DMS53 (cell line): ENCODE measurements at regions not wholly inside any gene's neighbourhood (a gene's known extent, or its start where the extent isn't known, plus 50 kb on each side); places are given as distances from the start of the nearest gene placed in this dataset.
"Not testable (repeated sequence)": the region's sequence is repeated elsewhere in the genome, so short reads cannot be mapped to it uniquely, and the experiment has no call there.

Source experiments
- DNase-seq: peaks from one replicate; lab custom pipeline; 2025; lab: John Stamatoyannopoulos, UW

DNA sequence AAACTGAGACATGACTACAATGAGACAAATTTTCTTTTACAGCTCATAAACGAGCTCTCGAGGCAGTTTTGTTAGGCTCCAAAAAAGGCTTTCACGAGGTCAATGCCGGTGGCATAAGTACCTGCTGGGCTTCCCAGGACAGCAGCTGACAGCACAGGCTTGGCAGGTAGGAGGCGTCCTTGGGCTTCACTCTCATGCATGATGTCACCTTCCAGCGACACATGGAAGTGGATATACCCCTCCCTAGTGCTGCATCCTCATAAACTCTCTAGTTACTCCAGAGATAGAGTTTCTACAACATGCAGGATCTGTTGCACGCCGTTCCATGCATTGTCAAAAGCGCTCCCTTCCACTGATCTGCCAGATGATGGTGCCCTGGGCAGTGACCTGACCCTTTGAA is 112.5 kb upstream of the PAXBP1 start:
- DNase-seq: peak; percentile 17

DNA sequence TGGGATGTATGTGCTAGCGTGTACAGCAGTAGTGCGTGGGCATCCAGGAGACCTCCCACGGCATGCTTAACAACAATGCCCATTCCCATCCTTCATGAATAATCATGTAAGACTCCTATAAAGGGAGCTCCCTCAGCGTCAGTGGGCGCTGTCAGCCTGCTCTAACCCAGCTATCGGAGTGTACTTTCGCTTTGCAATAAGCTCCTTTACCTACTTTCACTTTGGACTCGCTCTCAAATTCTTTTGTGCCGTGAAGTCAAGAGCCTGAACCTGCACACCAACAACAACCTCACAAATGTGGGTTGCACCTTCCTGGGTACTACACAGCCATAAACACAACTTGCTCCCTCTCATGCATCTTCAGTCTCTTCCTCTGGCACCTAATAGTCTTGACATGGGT is 114.8 kb upstream of the PAXBP1 start:
- peak; percentile 41 for DNase-seq

DNA sequence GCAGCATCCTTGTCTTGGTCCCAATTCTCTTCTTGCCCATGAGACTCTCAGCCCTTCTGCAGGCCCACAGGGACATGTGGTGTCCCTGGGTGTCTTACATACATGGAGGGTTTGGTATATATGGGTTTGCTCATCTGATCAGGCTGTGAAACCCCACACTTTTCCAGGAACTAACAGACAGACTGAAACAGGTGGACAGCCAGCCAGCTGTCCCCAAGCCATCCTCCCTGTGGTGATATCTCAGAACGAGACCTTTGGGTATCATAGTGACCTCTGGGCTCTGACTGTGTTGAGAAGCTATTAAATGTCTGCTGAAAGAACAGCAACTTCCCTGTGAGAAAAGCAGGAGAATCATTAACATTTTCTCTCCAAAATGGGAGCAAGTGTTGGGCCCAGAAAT is 115.5 kb upstream of the PAXBP1 start:
- no peak for DNase-seq

DNA sequence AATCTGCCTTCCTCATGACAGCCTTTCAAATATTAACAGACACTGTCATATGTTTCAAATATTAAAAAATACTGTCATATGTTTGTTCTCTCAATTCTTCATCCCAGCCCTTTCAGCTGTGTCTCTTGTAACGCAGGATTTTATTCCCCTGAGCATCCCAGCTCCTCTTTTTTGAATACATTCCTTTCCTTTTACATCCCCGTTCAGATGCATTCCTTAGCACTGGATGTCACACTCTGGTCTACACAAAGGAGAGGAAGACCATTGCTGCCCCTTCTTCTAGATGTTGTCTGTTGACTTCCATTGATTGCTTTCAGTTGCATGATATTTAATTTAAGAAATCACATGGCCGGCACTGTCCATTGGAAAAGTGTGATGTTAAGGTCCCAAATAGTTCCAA is 117.4 kb upstream of the PAXBP1 start:
- no peak for DNase-seq

DNA sequence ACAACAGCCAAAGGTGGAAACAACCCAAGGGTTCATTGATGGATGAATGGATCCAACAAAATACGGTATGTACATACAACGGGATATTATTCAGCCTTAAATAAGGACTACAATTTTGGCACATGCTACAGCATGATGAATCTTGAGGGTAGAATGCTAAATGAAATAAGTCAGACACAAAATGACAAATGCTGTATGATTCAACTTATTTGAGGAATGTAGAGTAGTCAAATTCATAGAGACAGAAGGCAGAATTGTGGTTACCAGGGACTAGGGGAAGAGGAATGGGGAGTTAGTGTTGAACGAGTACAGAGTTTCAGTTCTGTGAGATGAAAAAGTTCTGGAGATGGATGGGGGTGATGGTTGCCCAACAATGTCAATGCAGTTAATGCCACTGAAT is 118.0 kb upstream of the PAXBP1 start:
- DNase-seq: no peak

DNA sequence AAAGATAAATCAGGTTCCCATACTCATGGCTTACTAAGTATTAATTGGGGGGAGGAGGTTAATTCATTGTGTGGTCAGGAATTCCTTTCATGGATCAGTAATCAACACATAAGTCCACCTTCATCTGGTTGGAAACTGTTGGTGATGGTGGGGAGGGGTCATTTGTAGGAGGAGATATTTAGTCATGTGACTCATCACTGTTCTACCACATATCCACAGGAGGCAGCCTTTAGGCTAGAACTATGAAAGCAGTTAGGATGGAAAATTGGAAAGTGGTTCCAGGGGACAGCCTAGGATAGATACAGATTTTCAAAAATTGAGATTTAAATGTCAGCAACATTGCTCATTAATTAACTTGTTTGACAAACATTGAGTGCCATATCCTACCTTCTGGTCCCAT is 122.8 kb upstream of the PAXBP1 start:
- DNase-seq: no peak

DNA sequence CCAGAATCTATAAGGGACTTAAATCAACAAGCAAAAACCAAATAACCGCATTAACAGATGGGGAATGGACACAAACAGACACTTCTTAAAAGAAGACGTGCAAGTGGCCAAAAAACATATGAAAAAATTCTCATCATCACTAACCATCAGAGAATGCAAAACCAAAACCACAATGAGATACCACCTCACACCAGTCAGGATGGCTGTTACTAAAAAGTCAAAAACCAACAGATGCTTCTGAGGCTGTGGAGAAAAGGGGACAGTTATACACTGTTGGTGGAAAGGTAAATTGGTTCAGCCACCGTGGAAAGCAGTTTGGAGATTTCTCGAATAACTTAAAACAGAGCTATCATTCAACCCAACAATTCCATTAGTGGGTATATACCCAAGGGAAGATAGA is 124.9 kb upstream of the OLIG2 start:
- DNase-seq: no peak

DNA sequence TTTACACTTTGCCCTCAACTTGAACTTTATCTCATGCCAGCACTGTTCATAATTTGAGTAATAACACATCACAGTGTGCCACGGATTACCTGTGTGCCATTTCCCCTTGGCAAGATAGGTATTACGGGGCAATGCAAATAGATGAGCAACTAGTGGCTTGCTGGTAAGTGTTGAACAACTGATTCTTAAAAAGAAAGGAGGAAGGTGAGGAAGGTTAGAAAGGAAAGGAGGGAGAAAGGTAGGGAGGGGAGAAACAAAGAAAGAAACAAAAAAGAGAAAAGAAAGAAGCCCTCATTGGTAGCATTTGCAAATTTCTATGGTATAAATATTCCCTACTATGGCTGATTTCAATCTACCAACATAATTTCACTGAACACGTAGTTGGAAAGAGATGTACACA is 118.2 kb upstream of the OLIG2 start:
- no peak for DNase-seq

DNA sequence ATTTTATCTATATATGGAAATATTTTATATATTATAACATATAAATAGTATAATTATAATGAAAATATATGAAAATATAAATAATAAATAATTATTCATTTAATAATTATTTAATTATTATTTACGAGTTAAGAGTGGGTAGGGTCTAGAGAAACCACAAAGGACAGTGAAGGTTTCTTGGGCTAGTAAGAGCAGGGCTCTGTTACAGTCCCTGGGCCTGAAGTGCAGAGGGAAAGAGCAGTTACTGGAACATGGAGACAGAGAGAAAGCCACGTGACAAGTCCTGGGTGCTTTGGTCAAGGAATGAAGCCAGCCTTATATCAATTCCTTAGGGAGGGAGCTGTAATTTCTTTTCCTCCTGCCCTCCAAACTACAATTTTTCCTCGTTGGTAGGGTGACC is 117.2 kb upstream of the OLIG2 start:
- no peak for DNase-seq

DNA sequence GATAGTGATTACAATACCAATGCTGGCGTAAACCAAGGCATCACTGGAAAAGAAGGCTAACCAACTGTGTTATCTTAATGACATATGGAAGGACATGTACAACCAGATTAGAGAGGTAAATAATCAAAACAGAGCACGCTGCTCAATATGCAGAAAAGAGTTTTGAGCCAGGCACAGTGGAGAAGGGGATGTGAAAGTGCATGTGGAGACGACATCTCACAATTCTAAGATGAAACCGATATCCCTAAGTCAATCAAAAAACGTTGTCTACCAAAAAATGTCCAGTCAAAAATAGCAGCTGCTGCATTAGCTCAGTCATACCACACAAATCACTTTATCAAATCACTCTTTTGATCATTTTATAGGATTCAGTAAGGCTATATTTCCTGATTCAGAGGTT is 116.3 kb upstream of the OLIG2 start:
- DNase-seq: no peak

DNA sequence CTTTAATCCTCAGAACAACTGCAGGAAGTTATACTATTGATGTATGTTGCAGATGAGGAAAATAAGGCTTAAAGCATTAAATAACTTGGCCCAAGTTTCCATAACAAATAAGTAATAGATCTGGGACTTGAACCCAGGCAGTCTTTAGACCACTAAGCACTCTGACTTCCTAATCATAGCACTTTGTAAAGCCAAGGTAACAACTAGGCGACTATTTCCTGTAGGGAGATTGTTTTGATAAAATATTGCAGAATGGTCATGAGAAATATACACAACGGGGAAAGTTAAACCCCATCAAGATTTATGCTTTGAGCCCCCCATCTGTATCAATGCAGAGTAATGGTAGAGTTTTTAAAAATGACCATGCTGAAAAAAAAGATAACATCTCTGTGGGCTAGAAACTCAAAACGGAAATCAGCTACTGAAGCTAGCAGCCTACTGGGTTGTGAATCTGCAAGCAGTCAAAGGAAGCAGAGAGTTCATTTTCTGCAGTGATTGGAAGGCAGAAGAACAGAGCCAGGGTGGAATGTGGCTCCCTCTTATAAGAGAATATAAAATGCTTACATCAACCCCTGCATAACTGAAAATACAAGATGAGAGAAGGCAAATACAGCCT is 111.2 kb upstream of the OLIG2 start:
- no peak for DNase-seq

DNA sequence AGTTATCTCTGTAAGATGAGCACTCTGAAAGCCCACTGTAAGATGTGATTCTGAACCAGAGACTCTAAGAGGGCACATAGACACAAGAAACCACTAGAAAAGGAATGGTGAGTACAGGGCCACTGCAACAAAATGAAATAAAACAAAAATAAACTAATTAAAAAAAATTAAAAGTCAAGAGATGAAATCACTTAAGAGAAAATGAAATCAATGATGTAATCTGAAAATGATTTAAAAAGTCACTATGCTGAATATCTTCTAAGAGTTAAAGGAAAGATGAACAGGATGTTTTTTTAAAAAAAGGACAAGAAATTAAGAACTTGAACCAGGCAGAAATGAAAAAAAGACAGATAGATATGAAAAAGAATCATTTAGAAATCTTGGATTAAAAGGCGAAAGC is 110.6 kb upstream of the OLIG2 start:
- DNase-seq: no peak

DNA sequence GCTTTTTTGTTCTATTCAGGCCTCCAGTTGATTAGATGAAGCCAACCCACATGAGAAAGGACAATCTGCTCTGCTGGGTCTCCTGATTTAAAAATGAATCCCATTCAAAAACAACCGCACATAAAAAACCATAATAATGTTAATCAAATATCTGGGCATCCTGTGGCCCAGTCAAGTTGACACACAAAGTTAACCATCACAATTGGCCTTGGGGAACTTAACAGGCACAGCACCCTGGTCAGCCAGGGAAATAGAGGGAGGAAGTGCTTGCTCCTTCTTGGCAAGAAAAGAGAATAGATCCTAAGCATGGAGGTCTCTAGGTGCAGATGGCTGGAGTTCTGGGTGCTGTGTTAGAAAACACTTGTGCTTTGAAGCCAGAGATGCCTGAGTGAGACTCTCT is 109.6 kb upstream of the OLIG2 start:
- no peak for DNase-seq

DNA sequence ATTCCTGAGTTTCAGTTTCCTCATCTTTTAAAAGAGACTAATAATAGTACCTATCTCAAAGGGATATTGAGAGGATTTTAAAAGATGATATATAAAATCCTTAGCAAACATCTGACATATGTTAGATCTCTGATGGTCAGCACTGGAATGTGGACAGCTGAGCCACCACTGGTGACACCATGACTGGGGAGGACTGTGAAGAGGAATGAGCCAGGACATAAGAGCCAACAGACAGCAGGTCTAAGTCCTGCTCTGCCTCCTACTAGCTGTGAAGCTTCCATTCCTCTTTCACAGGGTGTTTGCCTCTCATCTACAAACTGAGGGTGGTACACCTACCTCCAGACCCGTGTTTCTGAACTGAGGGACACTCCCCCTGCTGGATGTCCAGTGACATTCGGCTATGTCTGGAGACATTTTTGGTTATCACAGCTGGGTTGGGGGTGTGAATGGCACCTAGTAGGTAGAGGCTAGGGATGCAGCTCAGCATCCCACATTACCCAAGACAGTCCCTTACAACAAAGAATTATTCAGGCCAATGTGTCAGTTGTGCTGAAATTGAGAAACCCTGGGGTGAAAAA is 109.1 kb upstream of the OLIG2 start:
- peak; percentile 27 for DNase-seq

DNA sequence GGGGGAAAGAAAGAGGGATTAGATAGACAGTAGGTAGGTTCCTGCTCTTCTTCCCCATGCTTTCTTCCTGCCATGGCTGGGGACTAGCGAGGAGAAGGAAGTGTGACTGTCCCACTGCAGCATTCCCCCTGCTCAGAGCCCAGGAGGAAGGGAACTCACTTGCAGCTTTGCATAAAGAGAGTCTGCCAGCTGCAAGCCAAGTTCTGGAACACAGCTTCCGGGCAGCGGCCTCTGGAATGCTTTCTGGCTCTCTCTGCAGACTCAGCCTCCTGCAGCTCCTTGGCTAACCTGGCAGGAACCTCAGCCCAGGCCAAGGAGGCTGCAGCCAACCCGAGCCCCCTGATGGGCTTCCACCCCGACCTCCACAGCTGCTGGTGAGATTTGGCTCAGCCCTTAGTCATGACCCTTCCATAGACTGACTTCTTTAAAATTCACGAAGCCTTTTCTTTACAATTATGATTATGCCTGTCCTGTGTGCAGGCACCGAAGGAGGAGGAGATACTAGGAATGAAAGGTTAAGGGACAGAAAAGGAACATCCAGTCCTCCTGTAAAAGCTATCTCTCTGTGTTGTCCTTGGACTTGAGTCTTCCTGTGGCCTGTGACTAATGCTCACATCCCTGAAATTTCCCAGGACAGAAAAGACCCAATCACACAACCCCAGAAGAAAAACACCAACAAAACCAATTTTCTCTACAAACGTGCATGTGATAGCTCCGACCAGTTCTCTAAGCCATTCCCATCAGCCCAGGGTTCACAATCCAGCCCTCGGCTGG is 108.2 kb upstream of the OLIG2 start:
- DNase-seq: no peak

DNA sequence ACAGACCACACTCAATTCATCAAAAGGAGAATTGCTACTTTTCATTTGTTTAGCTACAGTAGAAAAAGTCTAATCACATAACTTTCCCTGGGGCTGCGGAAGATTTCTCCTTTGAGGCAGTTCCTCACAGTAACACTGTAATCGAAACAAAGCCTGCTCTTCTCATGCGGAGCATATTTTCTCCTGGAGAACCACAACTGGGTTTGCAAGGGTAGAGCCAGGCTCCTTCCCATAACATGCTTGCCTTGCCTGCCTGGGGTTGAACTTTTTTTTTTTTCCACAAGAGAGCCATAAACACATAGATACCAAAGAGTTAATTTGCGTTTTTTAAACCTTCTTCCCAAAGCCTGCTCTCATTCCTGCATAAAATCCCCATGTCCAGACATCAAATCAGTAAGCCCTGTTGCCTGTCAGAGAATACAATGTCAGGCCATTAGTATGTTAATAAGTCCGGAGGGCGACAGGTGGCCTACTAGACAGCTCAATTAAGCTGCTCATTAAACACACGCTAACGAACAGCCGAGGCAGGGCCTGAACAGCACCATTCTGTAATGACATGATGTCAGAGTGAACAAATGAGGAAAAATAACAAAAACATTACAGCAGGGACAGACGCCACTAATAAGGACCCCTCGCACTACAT is 107.1 kb upstream of the OLIG2 start:
- DNase-seq: no peak

DNA sequence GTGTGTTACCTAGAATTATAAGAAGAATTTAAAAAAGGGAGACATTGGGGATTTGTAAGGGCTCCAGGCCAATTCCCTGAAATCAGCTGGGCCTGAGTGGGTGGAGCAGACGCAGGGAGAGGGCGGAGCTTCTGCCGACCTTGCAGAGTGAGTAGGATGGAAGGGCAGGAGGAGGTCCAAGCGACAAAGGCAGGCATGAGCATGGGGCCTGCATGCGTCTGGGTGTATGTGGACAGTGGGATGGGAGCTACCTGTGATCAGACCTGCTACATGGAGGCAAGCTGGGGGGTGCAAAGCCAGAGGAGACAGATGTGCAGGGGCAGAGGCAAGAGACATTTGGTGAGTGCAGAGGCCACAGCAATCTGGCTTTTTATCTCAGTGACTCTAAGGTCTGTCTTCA is 105.3 kb upstream of the OLIG2 start:
- DNase-seq: no peak

DNA sequence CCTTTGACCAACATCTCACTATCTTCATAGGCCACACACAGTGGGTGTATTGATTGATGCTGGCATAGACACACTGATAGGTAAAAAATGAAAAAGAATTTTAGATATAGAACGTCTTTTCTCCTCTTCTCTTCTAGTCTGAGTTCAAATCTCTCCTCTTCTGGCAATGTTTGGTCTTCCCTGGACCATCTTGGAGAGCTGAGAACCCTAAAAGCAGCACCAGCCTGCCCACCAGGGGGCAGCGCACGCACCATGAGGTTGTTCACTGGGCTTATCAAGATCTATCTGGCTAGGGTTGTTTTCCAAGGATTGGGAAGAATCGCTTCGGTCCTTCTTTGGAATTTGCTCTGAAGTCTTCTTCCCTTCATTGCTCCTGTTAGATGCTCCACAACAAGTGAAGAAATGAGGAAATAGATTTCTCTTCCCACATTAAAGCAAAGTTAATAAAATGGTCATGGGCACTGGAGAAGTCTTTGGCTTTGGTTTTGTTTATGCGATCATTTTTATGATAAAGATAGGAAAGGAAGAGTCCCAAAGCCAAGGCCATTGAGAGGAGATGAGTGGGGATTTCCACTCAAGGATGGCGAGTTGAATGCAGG is 104.0 kb upstream of the OLIG2 start:
- peak; percentile 46 for DNase-seq

DNA sequence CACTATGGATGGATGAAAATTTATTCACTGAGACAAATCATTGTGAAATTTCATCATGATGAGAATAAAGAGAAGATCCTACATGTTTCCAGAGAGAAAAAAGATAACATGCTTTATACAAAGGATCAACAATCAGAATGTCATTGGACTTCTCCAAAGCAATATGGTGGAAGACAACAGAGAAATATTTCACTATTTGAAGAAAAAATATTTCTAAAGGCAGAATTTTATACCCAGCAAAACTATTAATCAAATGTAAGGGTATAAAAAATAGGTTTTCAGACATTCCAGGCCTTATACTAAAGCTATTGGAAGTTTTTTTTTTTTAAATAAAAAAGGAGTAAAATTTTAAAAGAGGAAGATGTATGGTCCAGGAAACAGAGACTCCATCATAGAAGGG is 100.6 kb upstream of the OLIG2 start:
- no peak for DNase-seq

DNA sequence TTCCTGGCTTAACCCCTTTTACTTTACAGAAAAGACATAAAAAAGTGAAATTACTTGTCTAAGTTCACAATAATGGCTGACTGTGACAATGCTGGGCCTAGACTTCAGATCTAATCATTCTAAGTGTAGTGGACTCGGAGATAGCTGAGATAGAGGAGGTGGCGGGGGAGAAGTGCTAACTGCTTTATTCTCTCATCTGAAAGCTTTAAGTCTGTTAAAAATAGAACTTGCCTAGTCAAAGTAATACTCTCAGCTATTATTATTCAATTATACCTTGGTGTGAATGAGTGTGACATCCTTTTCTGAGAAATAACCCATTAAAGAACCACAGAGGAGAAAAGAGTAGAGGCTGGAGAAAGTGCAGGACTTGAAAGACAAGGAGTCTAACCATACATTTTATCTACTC is 96.1 kb upstream of the OLIG2 start:
- DNase-seq: no peak

DNA sequence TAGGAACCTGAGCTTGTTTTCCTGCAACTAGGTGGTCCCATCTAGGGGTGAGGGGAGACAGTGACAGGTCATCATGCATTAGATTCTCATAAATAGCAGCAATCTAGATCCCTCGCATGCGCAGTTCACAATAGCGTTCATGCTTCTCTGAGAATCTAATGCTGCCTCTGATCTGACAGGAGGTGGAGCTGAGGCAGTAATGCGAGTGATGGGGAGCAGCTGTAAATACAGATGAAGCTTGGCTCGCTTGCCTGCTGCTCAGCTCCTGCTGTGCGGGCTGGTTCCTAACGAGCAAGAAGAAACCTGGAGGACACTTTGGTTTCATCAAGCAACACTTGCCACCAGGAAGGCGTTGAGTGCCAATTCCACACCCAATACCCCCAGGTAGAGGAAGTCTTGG is 95.1 kb upstream of the OLIG2 start:
- DNase-seq: no peak

DNA sequence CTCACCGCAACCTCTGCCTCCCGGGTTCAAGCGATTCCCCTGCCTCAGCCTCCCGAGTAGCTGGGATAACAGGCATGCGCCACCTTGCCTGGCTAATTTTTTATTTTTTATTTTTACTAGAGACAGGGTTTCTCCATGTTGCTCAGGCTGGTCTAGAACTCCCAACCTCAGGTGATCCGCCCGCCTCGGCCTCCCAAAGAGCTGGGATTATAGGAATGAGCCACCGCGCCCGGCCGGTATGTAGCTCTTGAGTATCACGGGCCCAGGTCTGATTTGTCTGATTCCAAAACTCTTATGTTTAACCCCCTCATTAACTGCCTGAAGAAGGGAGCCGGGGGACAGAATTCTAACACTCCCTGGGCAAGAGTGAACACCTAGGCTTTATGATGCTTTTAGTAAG is 91.7 kb upstream of the OLIG2 start:
- not testable (repeated sequence) for DNase-seq

DNA sequence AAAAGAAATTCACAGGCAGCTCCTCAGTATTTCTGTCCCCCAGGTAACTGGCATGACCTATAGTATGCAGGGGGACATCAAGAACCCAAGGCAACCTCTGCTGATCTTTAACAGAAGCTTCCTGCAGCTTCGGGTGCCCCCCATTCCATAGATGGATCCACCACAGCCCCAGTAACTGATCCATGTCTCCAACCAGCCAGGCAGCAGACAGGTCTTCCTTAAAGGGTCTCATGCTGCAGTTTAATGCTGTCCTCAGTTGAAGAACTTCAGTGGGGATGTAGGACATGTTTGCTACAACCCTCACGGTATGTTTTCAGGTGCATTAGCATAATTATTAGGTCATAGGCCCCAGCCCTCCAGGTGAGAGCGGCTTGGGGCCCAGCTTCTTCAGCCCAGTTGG is 90.9 kb upstream of the OLIG2 start:
- DNase-seq: no peak
